GM21526 (cell line): ENCODE measurements at regions not wholly inside any gene's neighbourhood (a gene's known extent, or its start where the extent isn't known, plus 50 kb on each side); places are given as distances from the start of the nearest gene placed in this dataset.
"Not testable (repeated sequence)": the region's sequence is repeated elsewhere in the genome, so short reads cannot be mapped to it uniquely, and the experiment has no call there.

Source experiments
- ATAC-seq: cut with Tn5 transposase; IDR thresholded peaks from one replicate; pipeline ENCODE4 v1.9.1; 2021; ENCODE audit warnings: moderate library complexity; ENCODE audit not compliant: unreplicated experiment, low FRiP score

DNA sequence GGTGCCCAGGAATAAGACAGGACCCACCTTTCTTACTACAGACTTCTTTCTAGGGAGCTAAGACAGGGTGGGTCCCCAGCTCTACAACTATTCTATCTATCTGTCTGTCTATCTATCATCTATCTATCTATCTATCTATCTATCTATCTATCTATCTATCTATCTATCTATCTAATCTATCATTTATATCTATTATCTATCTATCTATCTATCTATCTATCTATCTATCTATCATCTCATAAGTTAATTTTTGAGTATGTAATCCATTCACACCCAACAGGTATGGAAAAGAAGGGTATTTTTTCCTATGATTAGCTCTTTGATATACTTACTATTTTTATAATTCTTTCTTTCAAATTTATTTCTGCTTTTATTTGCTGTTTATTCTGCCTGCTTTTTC is 55.9 kb downstream of the BAMBI start:
- ATAC-seq = no peak

DNA sequence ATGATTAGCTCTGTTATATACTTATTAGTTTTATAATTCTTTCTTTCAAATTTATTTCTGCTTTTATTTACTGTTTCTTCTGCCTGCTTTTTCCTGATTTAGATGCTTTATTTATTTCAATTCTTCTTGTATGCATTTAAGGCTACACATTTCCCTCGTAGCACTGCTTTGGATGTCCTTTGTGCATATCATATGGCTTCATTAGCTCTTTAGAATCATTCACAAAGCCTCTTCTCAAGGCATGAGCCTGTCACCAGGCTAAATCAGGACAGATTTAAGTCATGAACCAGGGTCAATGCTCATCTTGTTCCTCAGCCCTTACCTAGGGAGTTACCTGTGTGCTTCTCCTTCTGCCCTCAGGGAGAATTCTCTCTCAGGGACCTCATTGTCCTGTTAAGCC is 56.3 kb downstream of the BAMBI start:
- no peak for ATAC-seq

DNA sequence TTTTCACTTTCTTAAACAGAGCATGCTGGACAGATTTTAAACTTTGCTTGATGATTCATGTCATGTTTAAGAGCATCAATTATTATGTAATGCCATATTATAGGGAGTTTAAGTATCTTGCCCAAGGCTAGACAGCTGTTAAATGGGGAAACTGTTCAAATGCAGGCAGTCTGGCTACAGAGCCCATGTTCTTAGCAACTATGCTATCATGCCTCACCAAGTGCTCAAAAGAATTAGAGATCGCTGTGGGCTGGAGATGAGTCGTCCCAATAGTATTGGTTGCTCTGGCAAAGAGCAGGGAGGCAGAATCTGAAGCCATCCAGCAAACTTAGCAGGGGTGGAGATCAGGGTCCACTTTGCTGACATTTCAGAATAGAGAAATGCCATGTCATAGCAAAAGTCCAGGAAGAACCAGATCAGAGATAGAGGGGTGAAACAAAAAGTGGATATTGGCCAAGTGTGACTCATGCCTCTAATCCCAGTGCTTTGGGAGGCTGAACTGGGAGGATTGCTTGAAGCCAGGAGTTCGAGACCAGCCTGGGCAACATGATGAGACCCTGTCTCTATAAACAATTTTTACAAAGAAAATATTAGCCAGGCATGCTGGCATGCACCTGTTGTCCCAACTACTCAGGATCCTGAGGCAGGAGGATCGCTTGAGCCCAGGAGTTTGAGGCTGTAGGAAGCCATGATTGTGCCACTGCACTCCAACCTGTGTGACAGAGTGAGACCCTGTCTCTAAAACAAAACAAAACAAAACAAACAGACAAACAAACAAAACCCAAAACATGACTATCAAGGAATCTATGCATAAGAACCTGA is 57.8 kb downstream of the BAMBI start:
- no peak for ATAC-seq

DNA sequence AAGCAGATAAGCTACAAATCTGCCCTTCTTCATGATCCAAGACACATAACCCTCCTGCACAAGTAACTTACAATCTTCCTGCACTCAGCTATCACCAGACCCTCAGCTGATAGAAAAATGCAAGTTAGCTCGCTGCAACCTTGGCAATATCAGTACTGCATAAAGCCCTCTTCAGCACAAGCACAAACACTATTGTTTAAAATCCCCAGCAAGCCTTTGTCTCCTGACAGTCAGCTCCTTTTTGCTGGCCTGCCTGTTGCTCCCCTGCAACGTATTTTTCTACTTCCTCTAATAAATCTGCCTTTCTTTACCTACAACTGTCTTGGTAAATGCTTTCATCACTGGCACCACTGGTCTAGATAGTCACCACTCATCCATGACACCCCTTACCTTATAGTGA is 59.8 kb downstream of the BAMBI start:
- ATAC-seq = no peak

DNA sequence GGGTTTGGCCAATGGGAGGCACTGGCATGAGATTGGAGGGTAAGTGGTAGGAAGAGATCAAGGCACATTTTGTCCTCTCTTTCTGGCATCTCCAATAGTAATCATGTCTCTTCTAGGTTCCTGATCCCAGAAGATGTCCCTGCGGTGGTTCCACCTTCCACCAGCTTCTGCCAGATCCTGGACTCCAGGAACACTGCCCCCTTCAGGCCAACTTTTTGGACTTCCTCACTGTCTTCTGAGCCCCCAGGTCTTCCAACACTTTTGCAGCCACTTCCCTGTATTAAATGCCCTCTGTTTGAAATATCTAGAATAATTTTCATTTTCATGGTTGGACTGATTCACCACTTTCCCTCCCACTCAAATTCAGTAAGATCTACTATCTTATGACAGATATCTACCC is 60.9 kb downstream of the BAMBI start:
- ATAC-seq = no peak

DNA sequence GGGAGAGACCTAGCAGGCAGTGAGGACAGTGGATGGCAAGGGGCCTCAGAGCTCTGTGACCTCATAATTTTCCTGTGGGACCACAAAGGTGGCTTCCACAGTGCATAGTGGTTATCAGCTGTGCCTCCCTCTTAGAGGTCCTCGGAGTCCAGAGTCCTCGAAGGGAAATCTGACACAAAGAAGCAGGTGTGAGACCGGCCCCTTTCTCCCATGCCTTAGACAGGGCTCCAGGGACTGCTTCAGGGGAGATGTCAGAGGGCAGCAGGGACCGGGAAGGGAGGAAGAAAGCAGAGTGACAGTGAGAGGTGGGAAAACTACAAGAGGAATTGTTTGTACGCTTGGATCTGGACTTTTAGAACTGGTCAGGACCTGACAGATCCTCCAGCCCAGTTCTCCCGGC is 66.3 kb downstream of the BAMBI start:
- no peak for ATAC-seq

DNA sequence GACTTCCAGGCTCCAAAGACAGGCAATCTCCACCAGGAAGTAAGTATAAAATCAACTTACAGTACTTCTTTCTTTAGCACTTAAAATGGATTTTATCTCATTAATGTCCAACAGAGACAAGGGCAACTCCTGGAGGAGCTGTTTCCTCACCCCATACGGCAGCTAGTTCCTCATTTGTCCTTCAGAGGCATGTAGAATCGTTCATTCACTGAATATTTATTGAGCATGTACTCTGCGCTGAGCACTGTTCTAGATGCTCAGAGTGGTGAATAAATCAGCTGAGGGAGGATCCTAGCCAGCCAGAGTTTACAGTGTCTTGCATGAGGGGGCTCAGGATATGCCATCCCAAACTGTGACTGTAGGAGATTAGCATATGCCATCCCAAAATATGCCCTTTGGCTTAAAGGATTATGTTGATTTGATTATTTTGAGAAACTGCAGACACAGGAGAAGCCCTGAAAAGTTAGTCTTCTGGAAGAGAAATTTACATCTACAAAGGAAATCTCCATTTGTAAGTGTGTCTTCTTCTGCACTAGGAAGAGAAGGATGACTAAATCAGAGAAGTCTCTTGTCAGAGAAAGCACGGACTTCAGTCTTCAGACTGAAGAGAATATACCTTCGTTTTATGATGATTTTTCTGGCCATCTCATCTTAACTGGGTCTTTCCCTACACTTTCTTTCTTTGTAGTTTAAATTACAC is 66.9 kb downstream of the BAMBI start:
- no peak for ATAC-seq

DNA sequence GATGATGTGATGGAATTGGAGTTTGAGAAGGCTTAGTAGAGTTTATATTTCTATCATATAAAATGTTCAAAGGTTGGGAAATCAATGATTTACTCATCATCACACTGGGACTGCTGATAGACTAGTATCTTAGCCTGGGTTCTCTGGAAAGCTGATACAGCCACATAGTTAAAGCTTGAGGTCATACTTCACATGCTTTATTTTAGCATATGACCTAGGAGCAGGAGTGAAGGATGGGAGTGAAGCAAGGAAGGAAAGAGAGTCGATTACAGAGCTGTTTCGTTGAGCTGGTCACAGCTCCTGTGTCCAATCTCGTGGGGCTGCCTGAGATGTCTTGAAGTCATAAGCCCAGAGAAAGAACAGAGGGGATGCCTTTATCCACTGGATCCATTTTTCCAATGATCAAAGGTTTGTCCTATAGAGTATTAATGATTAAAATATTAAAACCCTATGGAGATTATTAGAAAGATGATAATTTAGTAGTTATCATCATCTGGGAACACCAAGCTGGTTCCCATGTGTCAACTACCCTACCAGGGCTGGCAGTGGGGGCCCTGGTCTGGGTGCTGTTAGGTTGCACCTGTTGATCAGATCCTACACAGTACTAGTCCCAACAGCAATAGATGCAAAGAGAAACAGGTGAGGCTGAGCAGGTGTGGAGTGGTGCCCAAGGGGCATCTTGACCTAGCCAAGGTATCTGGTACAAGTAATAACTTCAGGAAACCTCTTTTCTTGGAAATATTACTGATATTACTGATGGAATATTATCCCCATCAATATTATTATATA is 77.8 kb downstream of the BAMBI start:
- ATAC-seq = no peak

DNA sequence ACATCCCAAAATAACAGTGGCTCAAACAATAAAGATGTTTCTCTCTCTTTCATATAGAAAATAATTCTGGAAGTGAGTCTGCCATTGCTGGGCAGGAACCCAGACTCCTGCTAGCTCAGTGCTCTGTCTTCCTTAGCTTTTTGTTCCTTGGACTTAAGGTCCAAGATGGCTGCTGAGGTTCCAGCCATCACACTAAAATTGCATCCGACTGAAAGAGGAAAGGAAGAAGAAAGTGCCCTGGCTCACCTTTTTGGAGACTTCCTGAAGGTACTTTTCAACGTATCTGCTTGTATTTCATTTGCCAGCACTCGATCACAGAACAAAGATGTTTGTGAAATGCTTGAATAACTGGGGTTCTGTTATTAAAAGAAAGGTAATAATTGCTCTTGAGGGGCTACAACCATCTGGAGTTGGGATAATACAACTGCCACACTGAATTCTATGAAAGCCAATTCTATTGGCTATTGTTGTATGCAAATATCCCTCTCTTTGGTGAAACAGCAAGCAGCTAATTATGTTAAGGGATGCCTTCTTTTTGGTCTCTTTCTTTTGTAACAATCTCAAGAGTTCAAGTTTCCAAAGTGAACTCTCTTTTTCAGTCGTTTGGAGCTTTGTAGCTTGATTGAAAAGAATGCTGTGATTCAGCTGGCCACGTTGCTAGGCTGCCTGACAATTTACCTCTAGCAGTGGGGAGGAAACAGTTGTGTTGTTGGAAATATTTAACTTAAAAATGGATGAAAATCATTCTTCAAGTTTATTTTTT is 83.9 kb downstream of the BAMBI start:
- ATAC-seq = no peak

DNA sequence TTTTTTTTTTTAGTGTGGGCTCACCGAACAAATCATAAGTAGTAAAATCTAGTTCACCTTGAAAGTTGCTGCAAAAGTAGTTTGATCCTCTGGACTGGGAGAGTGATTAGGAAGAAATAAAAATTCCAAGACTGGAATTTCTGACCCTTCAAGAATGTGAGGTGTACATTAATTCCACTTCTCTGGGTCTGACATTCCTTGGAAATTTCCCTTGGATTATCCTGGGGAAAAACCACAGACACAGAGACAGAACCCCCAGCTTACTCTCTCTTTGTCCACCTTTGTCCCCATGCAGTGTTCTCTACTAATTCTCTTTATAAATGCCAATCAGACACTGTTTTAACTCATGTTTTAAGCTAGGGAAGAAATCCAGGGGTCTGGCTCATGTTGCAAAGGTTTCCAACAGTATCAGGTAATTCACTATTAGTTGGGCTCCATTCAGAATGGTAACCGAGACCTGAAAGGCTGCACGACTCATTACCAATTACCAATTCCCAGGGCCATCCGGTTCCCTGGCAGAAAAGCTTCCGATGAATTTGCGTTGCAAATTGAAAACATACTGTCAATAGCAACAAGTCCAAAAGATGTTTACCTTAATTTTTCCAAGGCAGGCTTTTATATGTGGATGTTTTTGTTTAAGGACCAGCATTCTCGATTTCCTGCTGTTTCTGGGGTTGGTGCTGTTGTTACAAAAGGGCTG is 86.3 kb downstream of the BAMBI start:
- ATAC-seq = no peak

DNA sequence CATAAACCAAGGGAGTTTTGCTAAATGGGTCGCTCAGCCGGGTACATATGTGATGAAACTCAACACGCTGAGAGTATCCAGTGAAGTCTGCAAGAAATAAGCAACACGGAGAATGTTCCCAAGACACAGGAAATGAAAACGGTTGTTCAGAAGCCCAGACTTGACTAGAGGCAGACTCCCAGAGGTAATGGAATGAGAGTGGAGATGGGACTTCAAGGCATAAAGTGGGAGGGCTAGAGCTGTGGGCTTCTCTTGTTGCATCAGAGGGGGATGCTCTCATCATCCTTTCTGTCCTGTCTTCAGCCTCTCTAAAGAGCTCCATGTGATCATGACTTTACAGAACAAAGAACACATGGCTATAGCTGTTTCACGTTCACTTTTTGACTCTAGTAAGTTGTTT is 88.3 kb downstream of the BAMBI start:
- no peak for ATAC-seq

DNA sequence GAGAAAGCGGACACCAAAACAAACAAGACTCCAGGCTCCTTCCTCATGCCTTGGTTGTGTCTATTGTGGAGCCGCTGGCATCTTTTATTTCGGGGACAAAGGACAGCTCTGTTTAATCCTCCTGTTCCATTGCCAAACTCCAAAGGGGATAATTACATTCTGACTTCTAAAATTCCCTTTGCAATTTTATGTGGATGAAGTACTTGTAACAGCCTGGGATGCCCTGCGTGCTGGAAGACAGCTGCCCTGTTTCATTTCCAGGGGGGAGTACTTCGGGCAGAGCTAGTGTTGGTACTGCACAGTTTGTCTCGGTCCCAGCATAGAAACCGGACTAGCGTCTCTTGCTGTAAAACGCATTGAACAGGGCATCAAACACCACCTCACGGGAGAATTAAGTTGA is 90.9 kb downstream of the BAMBI start:
- ATAC-seq = no peak

DNA sequence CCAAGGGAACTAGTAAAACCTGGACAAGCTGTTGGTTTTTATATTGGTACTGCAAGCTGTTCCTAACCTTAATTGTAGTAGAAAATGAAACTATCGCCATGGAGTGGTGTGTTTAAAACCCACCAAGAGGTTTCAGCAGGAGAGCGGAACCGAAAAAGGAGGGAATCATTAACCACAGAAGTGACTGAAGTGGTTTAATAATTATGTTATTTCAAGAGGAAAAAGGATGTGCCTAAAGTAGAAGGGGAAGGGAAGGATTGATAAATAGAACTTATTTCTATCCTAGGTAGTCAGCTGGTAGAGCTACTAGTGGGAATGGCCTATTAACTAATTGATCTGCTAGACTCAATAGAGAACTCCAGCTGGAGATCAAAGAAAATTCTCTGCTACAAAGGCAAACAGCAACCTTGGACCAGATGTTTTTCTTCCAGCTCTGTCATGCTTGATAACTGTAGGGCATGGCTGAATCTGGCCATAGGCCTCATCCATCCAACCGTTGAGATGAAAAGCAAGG is 91.8 kb downstream of the BAMBI start:
- ATAC-seq = no peak

DNA sequence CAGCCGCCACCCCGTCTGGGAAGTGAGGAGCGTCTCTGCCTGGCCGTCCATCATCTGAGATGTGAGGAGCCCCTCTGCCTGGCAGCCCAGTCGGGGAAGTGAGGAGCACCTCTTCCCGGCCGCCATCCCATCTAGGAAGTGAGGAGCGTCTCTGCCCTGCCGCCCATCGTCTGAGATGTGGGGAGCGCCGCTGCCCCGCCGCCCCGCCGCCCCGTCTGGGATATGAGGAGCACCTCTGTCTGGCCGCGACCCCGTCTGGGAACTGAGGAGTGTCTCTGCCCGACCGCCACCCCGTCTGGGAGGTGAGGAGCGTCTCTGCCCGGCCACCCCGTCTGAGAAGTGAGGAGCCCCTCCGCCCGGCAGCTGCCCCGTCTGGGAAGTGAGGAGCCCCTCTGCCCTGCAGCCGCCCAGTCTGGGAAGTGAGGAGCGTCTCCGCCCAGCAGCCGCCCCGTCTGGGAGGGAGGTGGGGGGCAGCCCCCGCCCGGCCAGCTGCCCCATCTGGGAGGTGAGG is 94.3 kb downstream of the BAMBI start:
- ATAC-seq = not testable (repeated sequence)

DNA sequence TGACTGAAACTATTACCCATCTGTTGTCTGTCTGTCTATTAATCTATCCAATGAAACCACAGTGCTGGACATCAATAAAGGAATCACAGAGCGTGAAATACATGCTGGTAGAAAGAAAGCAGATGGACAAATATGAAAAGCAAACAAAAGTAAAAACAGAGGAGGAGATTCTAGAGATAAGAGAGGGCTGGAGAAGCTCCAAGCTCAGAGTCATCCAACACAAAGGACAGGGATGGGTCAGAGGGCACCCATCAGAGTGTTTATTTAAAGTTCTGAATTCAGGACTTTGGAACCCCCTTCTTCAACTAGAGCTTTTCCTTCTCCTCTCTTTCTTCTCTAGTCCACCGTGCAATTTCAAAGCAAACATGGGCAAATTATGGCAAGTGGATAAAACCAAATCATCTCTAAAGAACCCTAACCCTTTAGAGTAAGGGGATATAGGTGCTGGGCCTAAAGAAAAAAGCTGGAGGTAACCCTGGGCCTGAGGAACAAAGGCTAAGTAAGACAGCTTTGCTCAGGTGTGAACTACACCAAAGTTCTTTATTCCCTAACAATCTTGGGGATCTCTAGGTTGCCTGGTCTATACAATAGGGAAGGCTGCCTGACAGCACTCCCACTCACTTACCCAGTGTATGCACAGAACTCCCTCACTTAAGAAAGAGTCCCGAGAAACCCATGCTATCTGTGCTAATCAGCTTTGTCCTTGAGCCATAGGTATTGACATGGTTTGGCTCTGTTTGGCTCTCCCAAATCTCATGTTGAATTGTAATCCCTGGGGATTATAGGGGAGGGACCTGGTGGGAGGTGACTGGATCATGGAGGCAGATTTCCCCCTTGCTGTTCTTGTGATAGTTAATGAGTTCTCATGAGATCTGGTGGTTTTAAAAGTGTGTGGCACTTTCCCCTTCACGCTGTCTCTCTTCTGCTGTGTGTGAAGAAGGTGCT is 97.0 kb downstream of the BAMBI start:
- no peak for ATAC-seq

DNA sequence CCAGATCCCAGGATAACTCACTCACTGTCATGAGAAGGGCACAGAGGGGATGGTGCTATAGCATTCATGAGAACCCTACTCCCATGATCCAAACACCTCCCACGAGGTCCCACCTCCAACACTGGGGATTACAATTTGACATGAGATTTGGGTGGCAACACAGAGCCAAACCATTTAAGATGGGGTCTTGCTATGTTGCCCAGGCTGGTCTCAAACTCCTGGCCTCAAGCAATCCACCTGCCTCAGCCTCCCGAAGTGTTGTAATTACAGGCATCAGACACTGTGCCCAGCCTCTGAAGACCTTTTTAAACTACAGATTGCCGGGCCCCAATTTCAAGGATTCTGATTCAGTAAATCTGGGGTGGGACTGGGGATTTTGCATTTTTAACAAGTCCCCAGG is 98.5 kb downstream of the BAMBI start:
- no peak for ATAC-seq

DNA sequence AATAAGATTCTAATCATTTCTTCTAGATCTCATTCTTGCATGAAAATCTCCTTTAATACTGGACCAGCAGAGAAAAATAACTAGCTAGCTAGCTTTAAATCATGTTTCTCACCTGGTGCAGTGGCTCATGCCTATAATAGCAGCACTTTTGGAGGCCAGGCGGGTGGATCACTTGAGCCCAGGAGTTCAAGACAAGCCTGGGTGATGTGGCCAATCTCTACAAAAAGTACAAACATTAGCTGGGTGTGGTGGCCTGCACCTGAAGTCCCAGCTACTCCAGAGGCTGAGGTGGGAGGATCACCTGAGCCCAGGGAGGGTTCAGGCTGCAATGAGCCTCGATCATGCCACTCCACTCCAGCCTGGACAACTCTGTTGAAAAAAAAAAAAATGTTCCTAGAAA is 99.2 kb downstream of the BAMBI start:
- no peak for ATAC-seq

DNA sequence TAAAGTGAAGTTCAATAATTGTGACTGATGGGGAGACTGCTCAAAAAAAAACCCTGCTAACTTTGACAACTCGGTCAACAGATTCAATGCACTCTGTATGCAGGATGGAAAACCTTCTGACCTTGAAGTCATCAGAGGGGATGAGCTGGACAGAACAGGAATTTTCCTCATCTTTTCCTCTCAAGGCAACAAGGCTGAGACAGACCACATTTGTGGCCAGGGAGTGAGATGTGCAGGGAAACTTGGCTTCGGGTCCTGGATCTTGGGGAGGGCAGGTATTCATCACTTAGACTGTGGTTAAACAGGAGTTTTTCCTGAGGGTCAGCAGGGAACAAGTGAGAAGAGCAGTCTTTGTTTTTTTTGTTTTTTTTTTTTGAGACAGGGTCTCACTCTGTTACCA is 100.6 kb downstream of the BAMBI start:
- no peak for ATAC-seq

DNA sequence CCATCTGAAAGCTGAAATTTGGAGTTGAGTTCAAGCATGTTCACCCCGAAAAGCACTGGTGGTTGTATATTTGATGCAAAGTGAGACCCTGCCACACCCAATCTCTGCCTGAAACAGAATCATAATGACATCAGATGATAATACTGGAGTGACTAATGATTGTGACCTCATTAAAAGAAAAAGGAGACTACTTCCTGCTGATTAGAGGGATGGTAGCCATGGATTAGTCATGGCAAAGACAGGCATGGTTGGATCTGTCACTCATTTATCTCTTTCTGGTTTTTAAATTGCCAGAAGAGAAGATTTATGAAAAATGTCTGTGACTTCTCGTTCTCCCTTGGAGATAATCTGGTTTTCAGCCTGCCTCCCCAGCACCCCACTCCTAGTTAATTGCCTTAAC is 101.2 kb downstream of the BAMBI start:
- no peak for ATAC-seq
